ENCODE measurements at regions not wholly inside any gene's neighbourhood (a gene's known extent, or its start where the extent isn't known, plus 50 kb on each side); places are given as distances from the start of the nearest gene placed in this dataset.
"Not testable (repeated sequence)": the region's sequence is repeated elsewhere in the genome, so short reads cannot be mapped to it uniquely, and the experiment has no call there.

DNA sequence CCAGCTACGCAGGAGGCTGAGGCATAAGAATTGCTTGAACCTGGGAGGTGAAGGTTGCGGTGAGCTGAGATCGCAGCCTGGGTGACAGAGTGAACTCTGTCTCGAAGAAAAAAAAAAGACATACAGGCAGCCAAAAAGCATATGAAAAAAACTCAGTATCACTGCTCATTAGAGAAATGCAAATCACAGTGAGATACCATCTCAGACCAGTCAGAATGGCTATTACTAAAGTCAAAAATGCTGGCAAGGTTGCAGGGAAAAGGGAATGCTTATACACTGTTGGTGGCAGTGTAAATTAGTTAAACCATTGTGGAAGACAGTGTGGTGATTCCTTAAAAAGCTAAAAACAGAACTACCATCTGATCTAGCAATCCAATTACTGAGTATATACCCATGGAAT is 123.1 kb downstream of the CHIC2 start (continued):
- TF ChIP-seq, protein P1, sequence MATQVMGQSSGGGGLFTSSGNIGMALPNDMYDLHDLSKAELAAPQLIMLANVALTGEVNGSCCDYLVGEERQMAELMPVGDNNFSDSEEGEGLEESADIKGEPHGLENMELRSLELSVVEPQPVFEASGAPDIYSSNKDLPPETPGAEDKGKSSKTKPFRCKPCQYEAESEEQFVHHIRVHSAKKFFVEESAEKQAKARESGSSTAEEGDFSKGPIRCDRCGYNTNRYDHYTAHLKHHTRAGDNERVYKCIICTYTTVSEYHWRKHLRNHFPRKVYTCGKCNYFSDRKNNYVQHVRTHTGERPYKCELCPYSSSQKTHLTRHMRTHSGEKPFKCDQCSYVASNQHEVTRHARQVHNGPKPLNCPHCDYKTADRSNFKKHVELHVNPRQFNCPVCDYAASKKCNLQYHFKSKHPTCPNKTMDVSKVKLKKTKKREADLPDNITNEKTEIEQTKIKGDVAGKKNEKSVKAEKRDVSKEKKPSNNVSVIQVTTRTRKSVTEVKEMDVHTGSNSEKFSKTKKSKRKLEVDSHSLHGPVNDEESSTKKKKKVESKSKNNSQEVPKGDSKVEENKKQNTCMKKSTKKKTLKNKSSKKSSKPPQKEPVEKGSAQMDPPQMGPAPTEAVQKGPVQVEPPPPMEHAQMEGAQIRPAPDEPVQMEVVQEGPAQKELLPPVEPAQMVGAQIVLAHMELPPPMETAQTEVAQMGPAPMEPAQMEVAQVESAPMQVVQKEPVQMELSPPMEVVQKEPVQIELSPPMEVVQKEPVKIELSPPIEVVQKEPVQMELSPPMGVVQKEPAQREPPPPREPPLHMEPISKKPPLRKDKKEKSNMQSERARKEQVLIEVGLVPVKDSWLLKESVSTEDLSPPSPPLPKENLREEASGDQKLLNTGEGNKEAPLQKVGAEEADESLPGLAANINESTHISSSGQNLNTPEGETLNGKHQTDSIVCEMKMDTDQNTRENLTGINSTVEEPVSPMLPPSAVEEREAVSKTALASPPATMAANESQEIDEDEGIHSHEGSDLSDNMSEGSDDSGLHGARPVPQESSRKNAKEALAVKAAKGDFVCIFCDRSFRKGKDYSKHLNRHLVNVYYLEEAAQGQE (IDR thresholded peaks at IDR 0.05; ENCODE audit: low read depth), result no peak
- TF ChIP-seq POLR2A (IDR thresholded peaks at IDR 0.05; ENCODE audit: borderline replicate concordance, extremely low read depth, insufficient read depth, insufficient read length), result no peak
- no peak for TF ChIP-seq FOSL1 (IDR thresholded peaks at IDR 0.05; ENCODE audit: low read depth)
- TF ChIP-seq CEBPB (IDR thresholded peaks at IDR 0.05; ENCODE audit: low read depth), result no peak
- no peak for TF ChIP-seq EGR1 (IDR thresholded peaks at IDR 0.05; ENCODE audit: low read depth)
- TF ChIP-seq, protein P2, sequence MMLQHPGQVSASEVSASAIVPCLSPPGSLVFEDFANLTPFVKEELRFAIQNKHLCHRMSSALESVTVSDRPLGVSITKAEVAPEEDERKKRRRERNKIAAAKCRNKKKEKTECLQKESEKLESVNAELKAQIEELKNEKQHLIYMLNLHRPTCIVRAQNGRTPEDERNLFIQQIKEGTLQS (IDR thresholded peaks at IDR 0.05), result no peak
- TF ChIP-seq CBX3 (IDR thresholded peaks at IDR 0.05; ENCODE audit: low read depth), result no peak
- no peak for TF ChIP-seq TCF7L2 (IDR thresholded peaks at IDR 0.05; ENCODE audit: borderline replicate concordance, extremely low read depth, insufficient read depth, insufficient read length)
- no peak for TF ChIP-seq SIN3A (IDR thresholded peaks at IDR 0.05; ENCODE audit: low read depth)

DNA sequence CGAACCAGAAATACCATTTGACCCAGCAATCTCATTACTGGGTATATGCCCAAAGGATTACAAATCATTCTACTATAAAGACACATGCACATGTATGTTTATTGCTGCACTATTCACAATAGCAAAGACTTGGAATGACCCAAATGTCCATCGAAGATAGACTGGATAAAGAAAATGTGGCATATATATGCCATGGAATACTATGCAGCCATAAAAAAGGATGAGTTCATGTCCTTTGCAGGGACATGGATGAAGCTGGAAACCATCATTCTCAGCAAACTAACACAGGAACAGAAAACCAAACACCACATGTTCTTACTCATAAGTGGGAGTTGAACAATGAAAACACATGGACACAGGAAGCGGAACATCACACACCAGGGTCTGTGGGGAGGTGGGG is 124.5 kb downstream of the CHIC2 start:
- H3K36me3 ChIP-seq (ENCODE audit: control insufficient read depth in 1 of 2, insufficient read depth in 2 of 2, low read length in 2 of 2); H3K27ac ChIP-seq (ENCODE audit: low read depth, low read length); CTCF ChIA-PET; ATAC-seq; H3K4me2 ChIP-seq (ENCODE audit: low read length); H3K9me2 ChIP-seq (ENCODE audit: insufficient read depth); H3K9me3 ChIP-seq (ENCODE audit: control insufficient read depth in 1 of 2, insufficient read depth in 1 of 2, low read depth in 1 of 2, low read length in 2 of 2); DNase-seq (ENCODE audit: low read depth, low spot score); H3K79me2 ChIP-seq (ENCODE audit: insufficient read depth, low read length); H3K4me3 ChIP-seq (replicated peaks in 1 of 2; ENCODE audit: low read depth in 1 of 2, low read length in 2 of 2); H2AFZ ChIP-seq (ENCODE audit: low read depth, low read length, poor library complexity, severe bottlenecking); H4K20me1 ChIP-seq (ENCODE audit: insufficient read depth); POLR2A ChIA-PET; RAD21 ChIA-PET (ENCODE audit: low non-redundant PET in 1 of 2, low total read pairs in 2 of 2, uncharacterized antibody in 2 of 2, unreplicated experiment in 2 of 2); H3K27me3 ChIP-seq (ENCODE audit: insufficient read depth, low read length); BruUV-seq (replicated peaks); H3K9ac ChIP-seq (ENCODE audit: low read length); intact Hi-C loops (cut with micrococcal nuclease): not testable (repeated sequence)
- H3K4me1 ChIP-seq (ENCODE audit: control insufficient read depth in 1 of 2, insufficient read depth in 2 of 2, low read length in 2 of 2), result peaks cover 27 to 42% of the 10 kb centered on the region in 2 experiments

All from HCT116 (cell line).